HG03442 (cell line): ENCODE measurements at regions not wholly inside any gene's neighbourhood (a gene's known extent, or its start where the extent isn't known, plus 50 kb on each side); places are given as distances from the start of the nearest gene placed in this dataset.
"Not testable (repeated sequence)": the region's sequence is repeated elsewhere in the genome, so short reads cannot be mapped to it uniquely, and the experiment has no call there.

Source experiments
- ATAC-seq: cut with Tn5 transposase; IDR thresholded peaks from one replicate; pipeline ENCODE4 v1.9.1; 2021; ENCODE audit warnings: mild to moderate bottlenecking, moderate library complexity; ENCODE audit not compliant: unreplicated experiment

GRCh38 chr2:209008636-209009287, 415.1 kb upstream of the MAP2 start:
- ATAC-seq = no peak

- not testable (repeated sequence) for ATAC-seq
Observed at GRCh38 chr2:209018633-209019032, 405.2 kb upstream of the MAP2 start.

GRCh38 chr2:209029249-209029648, 394.6 kb upstream of the MAP2 start:
- ATAC-seq = no peak

- ATAC-seq = no peak
Observed at GRCh38 chr2:209044307-209044706, 379.5 kb upstream of the MAP2 start.

GRCh38 chr2:209046163-209046562, 377.7 kb upstream of the MAP2 start:
- ATAC-seq = no peak

GRCh38 chr2:209049608-209050007, 374.2 kb upstream of the MAP2 start:
- ATAC-seq = no peak

- ATAC-seq = no peak
Observed at GRCh38 chr2:209062210-209062609, 361.6 kb upstream of the MAP2 start.

- ATAC-seq = no peak
Observed at GRCh38 chr2:209070262-209070661, 353.6 kb upstream of the MAP2 start.

- no peak for ATAC-seq
Observed at GRCh38 chr2:209073151-209073550, 350.7 kb upstream of the MAP2 start.

- no peak for ATAC-seq
Observed at GRCh38 chr2:209074711-209075110, 349.1 kb upstream of the MAP2 start.

GRCh38 chr2:209076151-209076550, 347.7 kb upstream of the MAP2 start:
- no peak for ATAC-seq

GRCh38 chr2:209086761-209087160, 337.1 kb upstream of the MAP2 start:
- ATAC-seq = no peak

- no peak for ATAC-seq
Observed at GRCh38 chr2:209091056-209091455, 332.8 kb upstream of the MAP2 start.

- ATAC-seq = no peak
Observed at GRCh38 chr2:209094221-209094620, 329.6 kb upstream of the MAP2 start.

- ATAC-seq = no peak
Observed at GRCh38 chr2:209095432-209095831, 328.4 kb upstream of the MAP2 start.

GRCh38 chr2:209097168-209097567, 326.7 kb upstream of the MAP2 start:
- no peak for ATAC-seq

- ATAC-seq = no peak
Observed at GRCh38 chr2:209102319-209102718, 321.5 kb upstream of the MAP2 start.

- no peak for ATAC-seq
Observed at GRCh38 chr2:209113026-209113425, 310.8 kb upstream of the MAP2 start.

GRCh38 chr2:209114588-209115240, 309.1 kb upstream of the MAP2 start:
- ATAC-seq = no peak

- peak; percentile 96 for ATAC-seq
Observed at GRCh38 chr2:209121691-209122090, 302.2 kb upstream of the MAP2 start.

- no peak for ATAC-seq
Observed at GRCh38 chr2:209125291-209125690, 298.6 kb upstream of the MAP2 start.

GRCh38 chr2:209138079-209138478, 285.8 kb upstream of the MAP2 start:
- no peak for ATAC-seq

- no peak for ATAC-seq
Observed at GRCh38 chr2:209141142-209141541, 282.7 kb upstream of the MAP2 start.
